ENCODE measurements at regions not wholly inside any gene's neighbourhood (a gene's known extent, or its start where the extent isn't known, plus 50 kb on each side); places are given as distances from the start of the nearest gene placed in this dataset.

DNA sequence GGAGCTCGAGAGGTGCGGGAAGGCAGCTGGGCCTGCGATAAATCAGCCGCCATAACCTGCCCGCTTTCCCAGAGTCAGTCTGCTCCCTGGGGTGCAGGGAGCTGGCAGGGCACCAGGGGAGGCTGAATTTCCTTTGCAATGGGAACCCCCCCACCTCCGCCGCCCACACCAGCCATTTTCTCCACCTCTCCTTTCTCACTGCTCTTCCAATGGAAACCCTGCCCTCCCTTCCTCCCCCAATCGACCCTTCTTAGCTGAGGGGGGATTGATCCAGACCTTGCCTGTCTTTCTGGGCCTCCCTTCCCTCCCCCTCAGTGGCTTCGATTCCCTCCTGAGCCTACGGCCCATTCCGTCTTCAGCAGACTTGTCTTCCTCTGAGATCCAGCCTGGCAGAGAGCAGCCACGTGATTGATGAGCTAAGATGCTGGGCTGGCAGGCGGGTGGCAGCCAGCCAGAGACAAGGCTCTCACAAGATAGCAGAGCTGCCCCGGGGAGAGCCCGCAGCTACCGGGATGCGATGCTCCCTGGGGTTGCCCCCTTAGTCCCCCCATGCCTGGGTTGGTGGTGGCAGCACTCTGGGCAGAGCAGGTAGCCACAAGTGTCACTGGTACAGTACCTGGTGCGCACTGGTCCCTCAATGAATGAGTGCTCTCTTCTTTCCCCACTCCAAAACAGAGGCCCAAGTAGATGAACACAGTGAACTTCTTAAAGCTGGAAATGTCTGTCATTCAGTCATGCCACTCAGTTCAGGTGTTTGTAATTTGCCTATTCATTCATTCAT lies 53.7 kb upstream of the FABP6 start:
- no peak overlapping the region for H3K4me3 ChIP-seq (ENCODE audit: low read depth, low read length)
- TF ChIP-seq, protein P1, sequence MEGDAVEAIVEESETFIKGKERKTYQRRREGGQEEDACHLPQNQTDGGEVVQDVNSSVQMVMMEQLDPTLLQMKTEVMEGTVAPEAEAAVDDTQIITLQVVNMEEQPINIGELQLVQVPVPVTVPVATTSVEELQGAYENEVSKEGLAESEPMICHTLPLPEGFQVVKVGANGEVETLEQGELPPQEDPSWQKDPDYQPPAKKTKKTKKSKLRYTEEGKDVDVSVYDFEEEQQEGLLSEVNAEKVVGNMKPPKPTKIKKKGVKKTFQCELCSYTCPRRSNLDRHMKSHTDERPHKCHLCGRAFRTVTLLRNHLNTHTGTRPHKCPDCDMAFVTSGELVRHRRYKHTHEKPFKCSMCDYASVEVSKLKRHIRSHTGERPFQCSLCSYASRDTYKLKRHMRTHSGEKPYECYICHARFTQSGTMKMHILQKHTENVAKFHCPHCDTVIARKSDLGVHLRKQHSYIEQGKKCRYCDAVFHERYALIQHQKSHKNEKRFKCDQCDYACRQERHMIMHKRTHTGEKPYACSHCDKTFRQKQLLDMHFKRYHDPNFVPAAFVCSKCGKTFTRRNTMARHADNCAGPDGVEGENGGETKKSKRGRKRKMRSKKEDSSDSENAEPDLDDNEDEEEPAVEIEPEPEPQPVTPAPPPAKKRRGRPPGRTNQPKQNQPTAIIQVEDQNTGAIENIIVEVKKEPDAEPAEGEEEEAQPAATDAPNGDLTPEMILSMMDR (IDR thresholded peaks at IDR 0.05; ENCODE audit: insufficient read depth, low read length, missing control alignments): no peak
- POLR2A ChIA-PET: no interaction called here
- DNase-seq (ENCODE audit: low read depth, low spot score): no peak
- CTCF ChIA-PET: interaction anchor here (0.7 to 2.6 kb wide), 3 partner anchors 10 to 23 kb away, joined by 3 to 9 read pairs (median 3); no protein-coding TSS in a partner anchor

DNA sequence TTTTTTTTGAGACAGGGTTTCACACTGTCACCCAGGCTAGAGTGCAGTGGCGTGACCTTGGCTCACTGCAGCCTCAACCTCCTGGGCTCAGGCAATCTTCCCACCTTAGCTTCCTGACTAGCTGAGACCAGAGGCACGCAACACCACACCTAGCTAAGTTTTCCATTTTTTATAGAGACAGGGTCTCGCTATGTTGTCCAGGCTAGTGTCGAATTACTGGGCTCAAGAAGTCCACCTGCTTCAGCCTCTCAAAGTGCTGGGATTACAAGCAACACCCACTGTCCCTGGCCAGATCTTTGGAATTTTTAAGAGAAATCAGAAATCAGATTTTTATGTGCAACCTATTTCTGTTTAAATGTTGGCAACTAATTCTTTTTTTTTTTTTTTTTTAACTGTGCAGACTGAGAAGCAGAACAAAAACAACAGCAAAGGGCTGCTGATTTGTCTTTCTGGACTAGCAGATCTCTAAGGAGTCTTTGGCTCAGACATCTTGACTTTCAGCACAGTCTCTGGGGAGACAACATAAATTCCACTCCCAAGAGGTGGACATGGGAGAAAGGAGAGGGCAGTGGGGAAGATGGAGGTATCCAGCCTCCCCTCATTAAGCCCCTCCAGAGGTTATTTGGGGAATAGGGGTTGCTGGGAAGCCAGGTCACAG lies 54.4 kb upstream of the FABP6 start:
- TF ChIP-seq, protein P1 (IDR thresholded peaks at IDR 0.05; ENCODE audit: insufficient read depth, low read length, missing control alignments): no peak
- POLR2A ChIA-PET: no interaction called here
- DNase-seq (ENCODE audit: low read depth, low spot score): no peak
- no peak overlapping the region for H3K4me3 ChIP-seq (ENCODE audit: low read depth, low read length)
- CTCF ChIA-PET: interaction anchor here (0.7 to 2.6 kb wide), 2 partner anchors 12 to 24 kb away, joined by 3 to 9 read pairs; no protein-coding TSS in a partner anchor

DNA sequence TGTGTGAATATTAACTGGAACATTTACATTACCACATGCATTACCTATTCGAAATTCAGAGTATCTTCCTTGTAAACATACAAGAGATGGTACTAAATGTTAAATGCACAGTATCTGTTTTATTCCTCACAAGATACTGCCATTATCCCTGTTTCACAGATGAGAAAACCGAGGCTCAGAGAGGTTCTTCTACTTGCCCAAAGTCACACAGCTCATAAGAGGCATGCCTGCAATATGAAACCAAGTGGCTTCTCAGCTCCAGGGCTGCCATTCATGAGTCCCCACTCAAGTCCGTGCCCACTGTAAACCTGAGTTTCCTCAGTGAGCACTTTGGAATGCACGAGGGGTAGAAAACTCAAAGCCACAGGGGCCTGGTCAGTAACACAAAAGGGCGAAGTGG lies 55.0 kb upstream of the FABP6 start:
- CTCF ChIA-PET: interaction anchor here (2.6 kb wide), 1 partner anchor 24 kb away, joined by 9 read pairs; no protein-coding TSS in a partner anchor
- POLR2A ChIA-PET: no interaction called here
- TF ChIP-seq, protein P1 (IDR thresholded peaks at IDR 0.05; ENCODE audit: insufficient read depth, low read length, missing control alignments): no peak
- DNase-seq (ENCODE audit: low read depth, low spot score): no peak
- H3K4me3 ChIP-seq (ENCODE audit: low read depth, low read length): no peak overlapping the region

DNA sequence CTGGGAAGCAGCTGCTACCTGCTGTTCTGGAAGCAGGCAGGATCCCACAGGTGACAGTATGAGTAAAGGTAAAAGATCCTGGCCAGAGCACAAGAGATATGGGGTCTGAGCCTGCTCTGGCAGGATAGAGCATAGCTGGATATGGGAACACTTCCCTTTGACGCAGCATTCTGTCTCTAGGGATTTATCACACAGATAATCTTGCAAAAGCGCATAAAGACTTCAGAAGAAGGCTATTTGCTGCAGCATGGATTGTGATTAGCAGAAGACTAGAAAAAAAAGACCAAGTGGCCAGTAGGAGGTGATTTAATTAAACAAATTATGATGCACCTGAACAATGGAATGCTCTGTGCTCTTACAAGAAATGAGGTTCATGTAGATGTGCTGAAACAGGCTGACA lies 52.4 kb upstream of the PWWP2A start:
- CTCF ChIA-PET: interaction anchor here (0.7 kb wide), 1 partner anchor 29 kb away, joined by 3 read pairs; no protein-coding TSS in a partner anchor
- DNase-seq (ENCODE audit: low read depth, low spot score): no peak
- TF ChIP-seq, protein P1 (IDR thresholded peaks at IDR 0.05; ENCODE audit: insufficient read depth, low read length, missing control alignments): no peak
- no peak overlapping the region for H3K4me3 ChIP-seq (ENCODE audit: low read depth, low read length)
- POLR2A ChIA-PET: no interaction called here

DNA sequence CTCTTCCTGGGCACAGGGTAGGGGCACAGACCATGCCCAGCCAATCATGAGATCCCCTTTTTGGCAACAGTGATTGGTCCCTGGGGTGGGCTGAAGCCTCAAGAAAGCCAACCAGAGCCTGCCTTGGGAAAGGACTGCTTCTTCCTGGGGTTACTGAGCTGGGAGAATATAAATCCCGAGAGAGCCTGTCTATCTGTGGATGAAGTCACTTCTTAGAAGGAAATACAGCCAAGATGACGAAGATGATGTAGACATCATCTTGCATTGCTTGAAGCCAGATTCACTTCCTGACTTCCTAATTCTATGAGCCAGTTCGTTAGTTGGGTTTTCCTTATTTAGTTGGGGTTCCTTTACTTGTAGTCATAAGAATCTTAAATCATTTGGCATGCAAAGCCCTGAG lies 50.1 kb upstream of the PWWP2A start:
- ChIA-PET CTCF (interaction anchor here (1.5 kb wide), 1 partner anchor 29 kb away, joined by 6 read pairs; no protein-coding TSS in a partner anchor), POLR2A (no interaction called here)
- TF ChIP-seq, protein P1 (IDR thresholded peaks at IDR 0.05; ENCODE audit: insufficient read depth, low read length, missing control alignments): no peak
- no peak overlapping the region for H3K4me3 ChIP-seq (ENCODE audit: low read depth, low read length)
- DNase-seq (ENCODE audit: low read depth, low spot score): peak; percentile 91
